AG10803 (cell line): ENCODE measurements at regions not wholly inside any gene's neighbourhood (a gene's known extent, or its start where the extent isn't known, plus 50 kb on each side); places are given as distances from the start of the nearest gene placed in this dataset.
"Not testable (repeated sequence)": the region's sequence is repeated elsewhere in the genome, so short reads cannot be mapped to it uniquely, and the experiment has no call there.

Source experiments
- DNase-seq: peaks from one replicate; pipeline ENCODE4 v3.0.0; 2010; ENCODE audit warnings: low read depth
- H3K4me3 ChIP-seq: 2 replicates; pipeline ENCODE4 v1.5.1; 2011; ENCODE audit warnings: mild to moderate bottlenecking, low read length, control low read depth
- CTCF ChIP-seq: conservative IDR thresholded peaks from 2 replicates; pipeline ENCODE4 v1.5.1; 2011; ENCODE audit warnings: mild to moderate bottlenecking, low read length, control low read depth, inconsistent platforms

GRCh38 chr18:43341014-43341413, 63.7 kb upstream of the SYT4 start:
- TF ChIP-seq CTCF = no peak
- no peak for DNase-seq
- H3K4me3 ChIP-seq = no peak overlapping the region

DNA sequence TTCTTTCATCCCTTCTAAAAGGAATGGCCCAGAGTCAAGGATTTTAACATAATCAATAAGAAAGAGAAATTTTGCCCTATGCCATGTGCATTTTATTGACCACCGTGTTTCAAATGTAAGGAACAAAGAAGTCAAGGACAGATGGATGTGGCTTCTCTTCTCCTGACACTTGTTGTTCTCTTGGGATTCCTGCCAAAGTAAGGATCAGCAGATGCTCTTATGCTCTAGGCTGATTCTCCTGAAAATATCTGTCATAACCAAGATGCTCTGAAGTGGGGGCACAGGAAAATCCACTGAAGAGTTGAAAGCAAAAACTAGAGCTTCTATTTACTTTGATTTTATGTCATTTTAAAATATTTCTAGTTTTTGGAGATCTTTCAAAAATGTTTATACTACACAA, 72.9 kb upstream of the SYT4 start:
- DNase-seq = no peak
- no peak for TF ChIP-seq CTCF
- no peak overlapping the region for H3K4me3 ChIP-seq

DNA sequence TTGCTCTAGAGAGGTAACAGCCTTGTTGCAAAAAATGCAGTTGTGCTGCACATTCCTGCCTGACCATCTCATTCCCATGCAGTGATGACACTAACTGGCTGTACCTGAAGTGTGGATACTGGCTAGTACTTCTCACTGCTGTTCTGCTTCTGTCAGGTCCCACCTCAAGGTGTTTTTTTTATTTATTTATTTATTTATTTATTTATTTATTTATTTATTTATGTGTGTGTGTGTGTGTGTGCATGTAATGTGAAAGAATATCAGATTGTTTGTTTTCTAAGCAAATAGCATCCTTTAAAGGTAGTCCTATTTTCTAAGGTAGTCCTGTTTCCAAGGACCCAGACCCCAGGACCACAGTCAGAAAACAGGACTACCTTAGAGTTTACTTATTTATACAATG, 87.2 kb upstream of the SYT4 start:
- H3K4me3 ChIP-seq = no peak overlapping the region
- no peak for TF ChIP-seq CTCF
- no peak for DNase-seq

GRCh38 chr18:43367895-43368294, 90.6 kb upstream of the SYT4 start:
- H3K4me3 ChIP-seq = no peak overlapping the region
- DNase-seq = no peak
- no peak for TF ChIP-seq CTCF

DNA sequence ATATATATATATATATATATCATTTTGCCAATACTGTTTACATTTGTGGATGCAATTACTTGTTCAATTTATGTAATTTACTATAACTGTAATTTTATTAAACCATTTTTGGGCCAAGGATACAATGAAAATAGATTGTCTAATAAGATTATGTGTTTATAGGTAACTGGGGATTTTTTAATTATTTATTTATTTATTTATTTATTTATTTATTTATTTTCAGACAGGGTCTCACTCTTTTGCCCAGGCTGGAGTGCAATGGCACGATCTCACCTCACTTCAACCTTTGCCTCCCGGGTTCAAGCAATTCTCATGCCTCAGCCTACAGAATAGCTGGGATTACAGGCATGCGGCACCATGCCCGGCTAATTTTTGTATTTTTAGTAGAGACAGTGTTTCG, 92.0 kb upstream of the SYT4 start:
- not testable (repeated sequence) for DNase-seq, H3K4me3 ChIP-seq

DNA sequence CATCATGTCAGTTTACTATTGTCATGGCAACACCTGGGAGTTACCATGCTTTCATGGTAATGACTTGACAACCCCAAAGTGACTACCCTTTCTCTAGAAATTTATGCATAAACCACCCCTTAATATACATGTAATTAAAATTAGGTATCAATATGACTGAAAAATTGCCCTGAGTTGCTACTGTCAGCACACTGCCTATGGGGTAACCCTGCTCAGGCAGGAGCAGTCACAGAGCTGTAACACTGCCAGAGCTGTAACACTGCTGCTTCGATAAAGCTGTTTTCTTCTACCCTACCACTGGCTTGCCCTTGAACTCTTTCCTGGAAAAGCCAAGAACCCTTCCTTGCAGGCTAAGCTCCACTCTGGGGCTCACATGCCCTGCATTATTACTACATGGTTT, 95.5 kb upstream of the SYT4 start:
- no peak overlapping the region for H3K4me3 ChIP-seq
- no peak for DNase-seq
- no peak for TF ChIP-seq CTCF

GRCh38 chr18:43380104-43380672, 102.9 kb upstream of the SYT4 start:
- no peak for DNase-seq
- no peak for TF ChIP-seq CTCF
- H3K4me3 ChIP-seq = no peak overlapping the region
